B cell (primary cell): ENCODE measurements at regions not wholly inside any gene's neighbourhood (a gene's known extent, or its start where the extent isn't known, plus 50 kb on each side); places are given as distances from the start of the nearest gene placed in this dataset.

Experiments
- ATAC-seq: fragments of 200-7000 bp; cut with Tn5 transposase; one replicate; pipeline ENCODE4 v1.10.0; 2021; ENCODE audit warnings: low read depth, mild to moderate bottlenecking, moderate number of reproducible peaks, moderate library complexity
- CTCF ChIA-PET: fragments of 350-600 bp; sonication (Branson Sonifier 250); formaldehyde crosslinking; loops from one replicate; lab custom pipeline; 2021; ENCODE audit warnings: antibody characterized with exemption, inconsistent platforms; lab: Charles Lee
- POLR2A ChIA-PET: fragments of 350-600 bp; sonication (Branson Sonifier 250); formaldehyde crosslinking; loops from one replicate; lab custom pipeline; 2021; ENCODE audit warnings: antibody characterized with exemption; lab: Charles Lee
- DNase-seq: peaks from one replicate; pipeline ENCODE4 v3.0.0; 2013
- H2AFZ ChIP-seq: 2 replicates; pipeline ENCODE4 v1.6.1; 2012; ENCODE audit warnings: mild to moderate bottlenecking, low read depth, low read length; ENCODE audit not compliant: insufficient read depth, poor library complexity, severe bottlenecking
- H3K27ac ChIP-seq, 2 donors: 1 replicate in 1 of 2; 2 replicates in 1 of 2; pipeline ENCODE4 v1.5.1; 2012 to 2013; ENCODE audit warnings: low read length in 2 of 2, mild to moderate bottlenecking in 2 of 2, moderate library complexity in 1 of 2
- H3K27me3 ChIP-seq, 4 experiments: fragments of 200-600 bp in 1 of 4; sonication (generic) in 1 of 4; replicated peaks in 1 of 4; 1 replicate in 2 of 4; 2 replicates in 2 of 4; pipeline versions ENCODE4 v1.6.1 to v1.7.0; 2013 to 2016; ENCODE audit warnings: low read length in 3 of 4, mild to moderate bottlenecking in 2 of 4, mixed read lengths in 1 of 4, moderate library complexity in 1 of 4; ENCODE audit not compliant: insufficient read depth in 4 of 4, control insufficient read depth in 3 of 4; ENCODE audit errors: control extremely low read depth in 1 of 4
- H3K36me3 ChIP-seq, 2 experiments: replicated peaks in 1 of 2; 1 replicate in 1 of 2; 2 replicates in 1 of 2; pipeline versions ENCODE4 v1.6.1 to v1.7.1; 2013; ENCODE audit warnings: low read length in 1 of 2; ENCODE audit not compliant: insufficient read depth in 2 of 2, control insufficient read depth in 1 of 2; ENCODE audit errors: control extremely low read depth in 1 of 2, extremely low read depth in 1 of 2
- H3K4me1 ChIP-seq, 2 donors: fragments of 200-600 bp in 1 of 2; sonication (generic) in 1 of 2; 1 replicate in 1 of 2; 2 replicates in 1 of 2; pipeline versions ENCODE4 v1.5.1 to v1.6.1; 2013 to 2017; ENCODE audit warnings: low read length in 2 of 2; ENCODE audit not compliant: control insufficient read depth in 2 of 2, insufficient read depth in 2 of 2
- H3K4me2 ChIP-seq: replicated peaks from 2 replicates; pipeline ENCODE3; 2012; ENCODE audit warnings: mild to moderate bottlenecking, low read depth, low read length; ENCODE audit not compliant: poor library complexity, severe bottlenecking
- H3K4me3 ChIP-seq, 5 experiments: fragments of 200-600 bp in 1 of 5; sonication (generic) in 1 of 5; 1 replicate in 3 of 5; 2 replicates in 2 of 5; pipeline versions ENCODE4 v1.5.1 to v1.7.0; 2011 to 2016; ENCODE audit warnings: low read length in 4 of 5, mild to moderate bottlenecking in 4 of 5, low read depth in 2 of 5, control low read depth in 1 of 5, moderate library complexity in 1 of 5; ENCODE audit not compliant: insufficient read depth in 1 of 5; ENCODE audit errors: control extremely low read depth in 1 of 5, extremely low read depth in 1 of 5
- H3K79me2 ChIP-seq: fragments of 200-600 bp; sonication (generic); one replicate; pipeline ENCODE4 v1.6.0; 2016; ENCODE audit warnings: low read length; ENCODE audit not compliant: control insufficient read depth, insufficient read depth
- H3K9ac ChIP-seq: fragments of 200-600 bp; sonication (generic); 2 replicates; pipeline ENCODE4 v1.6.1; 2017; ENCODE audit warnings: mild to moderate bottlenecking, low read length, moderate library complexity
- H3K9me3 ChIP-seq, 3 donors: one replicate each; pipeline versions ENCODE4 v1.6.1 to v1.7.1; 2013; ENCODE audit warnings: low read length in 2 of 3; ENCODE audit not compliant: control insufficient read depth in 2 of 3, insufficient read depth in 1 of 3; ENCODE audit errors: control extremely low read depth in 1 of 3
- H4K20me1 ChIP-seq: 2 replicates; pipeline ENCODE4 v1.6.0; 2012; ENCODE audit warnings: mild to moderate bottlenecking, low read length; ENCODE audit not compliant: insufficient read depth, control insufficient read depth, poor library complexity, severe bottlenecking
- H3K27ac Mint-ChIP-seq: one replicate; pipeline ENCODE4 v1.8.0; 2021; ENCODE audit warnings: mixed read lengths
- H3K27me3 Mint-ChIP-seq: one replicate; pipeline ENCODE4 v1.8.0; 2021; ENCODE audit warnings: mixed read lengths
- H3K4me1 Mint-ChIP-seq: one replicate; pipeline ENCODE4 v1.8.0; 2021; ENCODE audit warnings: mixed read lengths
- H3K4me3 Mint-ChIP-seq: one replicate; pipeline ENCODE4 v1.8.0; 2021; ENCODE audit warnings: mixed read lengths
- H3K9me3 Mint-ChIP-seq: one replicate; pipeline ENCODE4 v1.8.0; 2022; ENCODE audit warnings: mixed read lengths; ENCODE audit not compliant: insufficient read depth
- EZH2 ChIP-seq: IDR thresholded peaks from 2 replicates; pipeline ENCODE4 v1.6.1; 2012; ENCODE audit warnings: borderline replicate concordance, low read depth, mild to moderate bottlenecking, moderate library complexity, low read length; ENCODE audit not compliant: insufficient read depth, poor library complexity, severe bottlenecking
- WGBS: methylation state at CpG from one replicate; pipeline ENCODE4 v1.1.5; 2013; ENCODE audit warnings: missing lambda C conversion rate; ENCODE audit not compliant: insufficient coverage; 5-methylcytosine and 5-hydroxymethylcytosine counted together
- intact Hi-C: fragments of 100-400 bp; cut with micrococcal nuclease; formaldehyde crosslinking; loops from one replicate; pipeline ENCODE4 v1.10.0; 2022
- TF ChIP-seq, protein P1 (sequence below): fragments of 200-600 bp; IDR thresholded peaks from one replicate; pipeline ENCODE4 v1.8.0; 2022; ENCODE audit warnings: antibody characterized with exemption, mild to moderate bottlenecking

DNA sequence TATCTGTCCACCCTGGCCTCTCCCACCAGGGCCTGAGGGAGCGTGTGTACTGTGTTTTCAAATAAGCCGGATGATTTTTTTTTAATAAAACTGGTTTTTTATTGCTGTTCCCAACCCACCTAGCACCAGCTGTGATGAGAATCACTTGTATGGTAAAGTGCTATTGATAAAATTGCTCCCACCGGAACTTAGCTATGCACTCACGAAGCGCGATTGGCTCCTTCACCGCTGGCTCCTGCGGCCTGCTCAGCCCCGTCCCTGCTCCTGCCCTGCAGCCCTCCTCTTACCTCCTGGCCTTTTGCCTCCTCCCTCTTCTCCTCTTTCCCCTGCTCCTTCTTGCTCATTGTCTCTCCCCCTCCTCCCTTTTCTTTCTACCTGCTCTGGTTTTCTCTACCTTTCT, 183.7 kb downstream of the TLE3 start:
- H3K9me3 Mint-ChIP-seq, result no peaks in the 10 kb centered on the region
- H3K4me1 Mint-ChIP-seq, result peaks cover 16% of the 10 kb centered on the region
- WGBS, result 97% methylated on average over 7 of the region's 9 CpGs
- H3K4me1 ChIP-seq, result peaks cover 9 to 12% of the 10 kb centered on the region in 2 donors
- no peak overlapping the region for H3K9ac ChIP-seq
- no peak overlapping the region for H3K4me2 ChIP-seq
- DNase-seq, result no peak
- no peak overlapping the region for H3K27ac ChIP-seq
- ChIA-PET CTCF (no interaction called here), POLR2A (no interaction called here)
- no peaks in the 10 kb centered on the region for H4K20me1 ChIP-seq
- no peak overlapping the region for H3K4me3 Mint-ChIP-seq
- no peaks in the 10 kb centered on the region for H3K79me2 ChIP-seq
- no peak overlapping the region for H2AFZ ChIP-seq
- TF ChIP-seq, protein P1, sequence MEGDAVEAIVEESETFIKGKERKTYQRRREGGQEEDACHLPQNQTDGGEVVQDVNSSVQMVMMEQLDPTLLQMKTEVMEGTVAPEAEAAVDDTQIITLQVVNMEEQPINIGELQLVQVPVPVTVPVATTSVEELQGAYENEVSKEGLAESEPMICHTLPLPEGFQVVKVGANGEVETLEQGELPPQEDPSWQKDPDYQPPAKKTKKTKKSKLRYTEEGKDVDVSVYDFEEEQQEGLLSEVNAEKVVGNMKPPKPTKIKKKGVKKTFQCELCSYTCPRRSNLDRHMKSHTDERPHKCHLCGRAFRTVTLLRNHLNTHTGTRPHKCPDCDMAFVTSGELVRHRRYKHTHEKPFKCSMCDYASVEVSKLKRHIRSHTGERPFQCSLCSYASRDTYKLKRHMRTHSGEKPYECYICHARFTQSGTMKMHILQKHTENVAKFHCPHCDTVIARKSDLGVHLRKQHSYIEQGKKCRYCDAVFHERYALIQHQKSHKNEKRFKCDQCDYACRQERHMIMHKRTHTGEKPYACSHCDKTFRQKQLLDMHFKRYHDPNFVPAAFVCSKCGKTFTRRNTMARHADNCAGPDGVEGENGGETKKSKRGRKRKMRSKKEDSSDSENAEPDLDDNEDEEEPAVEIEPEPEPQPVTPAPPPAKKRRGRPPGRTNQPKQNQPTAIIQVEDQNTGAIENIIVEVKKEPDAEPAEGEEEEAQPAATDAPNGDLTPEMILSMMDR, result no peak
- no peak for TF ChIP-seq EZH2
- no peak overlapping the region for H3K27ac Mint-ChIP-seq
- peaks cover 0 to 8% (median 3%) of the 10 kb centered on the region in 4 experiments for H3K27me3 ChIP-seq
- H3K4me3 ChIP-seq, result no peak overlapping the region
- H3K9me3 ChIP-seq, result peaks cover 0 to 9% (median 0%) of the 10 kb centered on the region in 3 donors
- H3K36me3 ChIP-seq, result no peaks in the 10 kb centered on the region
- intact Hi-C loops, result no loop called here
- ATAC-seq, result no peak
- peaks cover 8% of the 10 kb centered on the region for H3K27me3 Mint-ChIP-seq

DNA sequence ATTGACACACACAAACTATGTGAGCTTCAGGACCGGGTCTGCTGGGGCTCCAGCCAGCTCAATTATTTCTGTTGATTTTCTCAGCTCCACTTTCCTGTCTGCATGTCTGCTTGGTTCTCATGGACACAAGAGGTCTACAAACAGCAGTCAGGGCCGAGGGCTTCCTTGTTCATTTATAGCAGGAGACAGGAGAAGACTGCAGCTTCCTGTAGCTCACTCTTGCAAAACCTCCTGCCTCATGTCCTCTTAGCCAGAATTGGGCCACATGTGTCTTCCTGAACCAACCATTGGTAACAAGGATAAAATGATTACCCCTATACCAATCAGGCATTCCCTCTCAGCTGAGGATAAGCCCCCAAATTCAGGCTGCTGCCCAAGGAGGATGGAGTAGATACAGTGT, 182.8 kb downstream of the TLE3 start:
- Histone ChIP-seq H4K20me1 (no peaks in the 10 kb centered on the region), H3K9ac (no peak overlapping the region), H3K36me3 (no peaks in the 10 kb centered on the region), H3K9me3 (peaks cover 0 to 4% (median 0%) of the 10 kb centered on the region in 3 donors), H3K27me3 (peaks cover 0 to 8% (median 1%) of the 10 kb centered on the region in 4 experiments), H3K4me3 (no peak overlapping the region), H3K79me2 (no peaks in the 10 kb centered on the region), H3K27ac (no peak overlapping the region), H3K4me2 (no peak overlapping the region), H3K4me1 (peaks cover 9 to 20% of the 10 kb centered on the region in 2 donors), H2AFZ (no peak overlapping the region)
- WGBS, result 50% methylated on average over 1 of the region's 2 CpGs
- Mint-ChIP-seq H3K27me3 (peaks cover 8% of the 10 kb centered on the region), H3K27ac (no peak overlapping the region), H3K4me1 (peaks cover 18% of the 10 kb centered on the region), H3K9me3 (no peaks in the 10 kb centered on the region), H3K4me3 (no peak overlapping the region)
- ChIA-PET POLR2A (no interaction called here), CTCF (interaction anchor here (0.5 to 0.9 kb wide), 4 partner anchors 37 to 552 kb away, joined by 3 to 5 read pairs (median 3); no protein-coding TSS in a partner anchor)
- intact Hi-C loops, result no loop called here
- ATAC-seq (no peak), DNase-seq (no peak)
- no peak for TF ChIP-seq EZH2
- TF ChIP-seq, protein P1, result no peak
